KMS-11 (cell line): ENCODE measurements at regions not wholly inside any gene's neighbourhood (a gene's known extent, or its start where the extent isn't known, plus 50 kb on each side); places are given as distances from the start of the nearest gene placed in this dataset.

Experiments
- H2AFZ ChIP-seq: fragments of 200-600 bp; sonication (generic); 2 replicates; pipeline ENCODE4 v1.6.1; 2016; ENCODE audit warnings: antibody characterized with exemption, mixed run types, low read depth
- H3K27ac ChIP-seq: fragments of 200-600 bp; sonication (generic); 2 replicates; pipeline ENCODE4 v1.6.1; 2016; ENCODE audit warnings: mild to moderate bottlenecking, mixed run types
- H3K27me3 ChIP-seq: fragments of 200-600 bp; sonication (generic); 2 replicates; pipeline ENCODE4 v1.6.1; 2017; ENCODE audit warnings: mild to moderate bottlenecking, low read depth, mixed run types, moderate library complexity; ENCODE audit not compliant: insufficient read depth
- H3K36me3 ChIP-seq: fragments of 200-600 bp; sonication (generic); 2 replicates; pipeline ENCODE4 v1.6.1; 2017; ENCODE audit warnings: mild to moderate bottlenecking, mixed run types; ENCODE audit not compliant: insufficient read depth
- H3K4me1 ChIP-seq: fragments of 200-600 bp; sonication (generic); 2 replicates; pipeline ENCODE4 v1.6.1; 2016; ENCODE audit warnings: mild to moderate bottlenecking, low read depth, mixed run types; ENCODE audit not compliant: poor library complexity, severe bottlenecking
- H3K4me2 ChIP-seq: fragments of 200-600 bp; sonication (generic); 2 replicates; pipeline ENCODE4 v1.7.0; 2016; ENCODE audit warnings: mild to moderate bottlenecking, mixed run types
- H3K4me3 ChIP-seq: fragments of 200-600 bp; sonication (generic); IDR thresholded peaks from 2 replicates; pipeline ENCODE4 v1.6.1; 2017; ENCODE audit warnings: low read depth, low read length, mixed read lengths; ENCODE audit not compliant: insufficient read depth
- H3K79me2 ChIP-seq: fragments of 200-600 bp; sonication (generic); 2 replicates; pipeline ENCODE4 v1.6.1; 2016; ENCODE audit warnings: low read depth, mixed run types; ENCODE audit not compliant: insufficient read depth
- H3K9ac ChIP-seq: fragments of 200-600 bp; sonication (generic); 2 replicates; pipeline ENCODE4 v1.6.1; 2016; ENCODE audit warnings: mild to moderate bottlenecking, mixed run types
- H4K20me1 ChIP-seq: fragments of 200-600 bp; sonication (generic); 2 replicates; pipeline ENCODE4 v1.6.1; 2016; ENCODE audit warnings: mild to moderate bottlenecking, mixed run types; ENCODE audit not compliant: insufficient read depth
- TF ChIP-seq, protein P1 (sequence below): fragments of 200-600 bp; sonication (generic); conservative IDR thresholded peaks from 2 replicates; pipeline ENCODE4 v1.6.1; 2017; ENCODE audit warnings: low read depth, mild to moderate bottlenecking, antibody characterized with exemption, low read length, moderate library complexity, mixed read lengths

GRCh38 chr10:10792681-10793080 is 225.0 kb upstream of the CELF2 start:
- H2AFZ ChIP-seq: no peak overlapping the region
- TF ChIP-seq, protein P1, sequence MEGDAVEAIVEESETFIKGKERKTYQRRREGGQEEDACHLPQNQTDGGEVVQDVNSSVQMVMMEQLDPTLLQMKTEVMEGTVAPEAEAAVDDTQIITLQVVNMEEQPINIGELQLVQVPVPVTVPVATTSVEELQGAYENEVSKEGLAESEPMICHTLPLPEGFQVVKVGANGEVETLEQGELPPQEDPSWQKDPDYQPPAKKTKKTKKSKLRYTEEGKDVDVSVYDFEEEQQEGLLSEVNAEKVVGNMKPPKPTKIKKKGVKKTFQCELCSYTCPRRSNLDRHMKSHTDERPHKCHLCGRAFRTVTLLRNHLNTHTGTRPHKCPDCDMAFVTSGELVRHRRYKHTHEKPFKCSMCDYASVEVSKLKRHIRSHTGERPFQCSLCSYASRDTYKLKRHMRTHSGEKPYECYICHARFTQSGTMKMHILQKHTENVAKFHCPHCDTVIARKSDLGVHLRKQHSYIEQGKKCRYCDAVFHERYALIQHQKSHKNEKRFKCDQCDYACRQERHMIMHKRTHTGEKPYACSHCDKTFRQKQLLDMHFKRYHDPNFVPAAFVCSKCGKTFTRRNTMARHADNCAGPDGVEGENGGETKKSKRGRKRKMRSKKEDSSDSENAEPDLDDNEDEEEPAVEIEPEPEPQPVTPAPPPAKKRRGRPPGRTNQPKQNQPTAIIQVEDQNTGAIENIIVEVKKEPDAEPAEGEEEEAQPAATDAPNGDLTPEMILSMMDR: no peak
- H3K79me2 ChIP-seq: no peaks in the 10 kb centered on the region
- H3K4me2 ChIP-seq: no peak overlapping the region
- H3K27ac ChIP-seq: no peak overlapping the region
- no peak overlapping the region for H3K4me3 ChIP-seq
- no peaks in the 10 kb centered on the region for H4K20me1 ChIP-seq
- H3K9ac ChIP-seq: no peak overlapping the region
- no peaks in the 10 kb centered on the region for H3K36me3 ChIP-seq
- H3K27me3 ChIP-seq: no peaks in the 10 kb centered on the region
- H3K4me1 ChIP-seq: no peaks in the 10 kb centered on the region

- H3K79me2 ChIP-seq: no peaks in the 10 kb centered on the region
- H2AFZ ChIP-seq: no peak overlapping the region
- no peaks in the 10 kb centered on the region for H3K36me3 ChIP-seq
- no peak overlapping the region for H3K9ac ChIP-seq
- TF ChIP-seq, protein P1: no peak
- H3K4me2 ChIP-seq: no peak overlapping the region
- no peaks in the 10 kb centered on the region for H3K27me3 ChIP-seq
- H3K4me1 ChIP-seq: no peaks in the 10 kb centered on the region
- H3K27ac ChIP-seq: no peak overlapping the region
- no peaks in the 10 kb centered on the region for H4K20me1 ChIP-seq
- H3K4me3 ChIP-seq: no peak overlapping the region
Observed at GRCh38 chr10:10794046-10794445, 223.6 kb upstream of the CELF2 start.

DNA sequence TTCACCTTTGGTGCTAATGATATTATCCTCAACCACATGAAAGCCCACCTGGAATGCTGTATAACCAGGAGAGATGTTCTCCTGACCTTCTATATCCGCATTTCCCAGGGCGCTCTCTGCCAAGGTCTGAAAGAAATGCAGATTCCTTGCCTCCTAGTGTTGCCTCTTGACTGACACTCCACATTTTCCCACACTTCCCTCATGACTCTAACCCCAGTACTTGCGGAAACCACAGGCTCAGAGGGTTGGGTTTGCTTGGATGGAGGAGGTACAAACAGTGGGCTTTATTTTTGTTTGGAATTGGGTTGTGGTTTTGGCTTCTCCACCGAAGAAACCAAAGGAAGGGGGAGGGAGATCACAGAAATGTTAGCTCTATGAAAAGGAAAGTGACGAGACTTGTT is 222.9 kb upstream of the CELF2 start:
- no peak overlapping the region for H3K4me2 ChIP-seq
- H3K79me2 ChIP-seq: no peaks in the 10 kb centered on the region
- no peaks in the 10 kb centered on the region for H3K4me1 ChIP-seq
- no peaks in the 10 kb centered on the region for H4K20me1 ChIP-seq
- TF ChIP-seq, protein P1: no peak
- H3K27me3 ChIP-seq: no peaks in the 10 kb centered on the region
- H3K36me3 ChIP-seq: no peaks in the 10 kb centered on the region
- no peak overlapping the region for H2AFZ ChIP-seq
- H3K9ac ChIP-seq: no peak overlapping the region
- no peak overlapping the region for H3K27ac ChIP-seq
- no peak overlapping the region for H3K4me3 ChIP-seq

DNA sequence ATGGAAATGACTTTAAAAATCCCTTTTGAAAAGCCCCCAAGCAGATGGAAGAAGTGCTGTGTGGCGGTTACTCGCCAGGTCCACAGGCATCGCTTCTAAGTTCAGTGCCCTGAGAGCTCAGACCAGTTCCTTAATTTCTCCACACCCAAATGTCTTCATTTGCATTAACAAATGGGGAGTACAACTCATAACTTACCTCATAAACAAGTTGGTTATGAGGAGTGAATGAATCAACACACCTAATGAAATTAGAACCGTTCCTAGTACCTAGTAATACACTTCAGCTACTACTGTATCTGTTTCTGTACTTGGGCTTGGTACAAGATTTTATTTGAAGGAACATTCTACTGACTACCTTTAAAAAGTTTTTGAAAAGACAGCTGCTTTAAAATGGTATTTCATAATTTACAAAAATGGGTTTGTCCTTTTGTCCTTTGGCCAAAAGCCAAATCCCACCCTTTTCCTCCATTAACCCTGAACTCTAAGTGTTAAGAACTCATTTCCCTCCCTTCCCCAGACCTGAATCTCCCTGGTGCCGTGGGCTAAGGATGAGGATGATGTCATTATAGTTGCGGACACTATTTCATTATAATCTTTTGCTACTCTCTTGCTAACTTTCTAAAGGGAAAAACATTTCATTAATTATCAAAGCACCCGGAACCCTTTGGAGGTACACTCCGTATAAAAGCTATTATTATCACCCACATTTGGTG is 221.5 kb upstream of the CELF2 start:
- Histone ChIP-seq H3K27me3 (no peaks in the 10 kb centered on the region), H3K9ac (no peak overlapping the region)
- TF ChIP-seq, protein P1: no peak

More for the DNA sequence above, 221.5 kb upstream of the CELF2 start:
- no peaks in the 10 kb centered on the region for H3K36me3 ChIP-seq
- no peak overlapping the region for H3K4me3 ChIP-seq
- no peaks in the 10 kb centered on the region for H4K20me1 ChIP-seq
- H2AFZ ChIP-seq: no peak overlapping the region
- H3K4me1 ChIP-seq: no peaks in the 10 kb centered on the region
- no peak overlapping the region for H3K4me2 ChIP-seq
- H3K27ac ChIP-seq: no peak overlapping the region
- H3K79me2 ChIP-seq: no peaks in the 10 kb centered on the region
